Activated CD4-positive, alpha-beta T cell treated with anti-CD3 and anti-CD28 coated beads, Interleukin-2, amount 10 ng/mL, durations not matched to agents 24 days and 14 days (primary cell): ENCODE measurements at regions not wholly inside any gene's neighbourhood (a gene's known extent, or its start where the extent isn't known, plus 50 kb on each side); places are given as distances from the start of the nearest gene placed in this dataset.

Experiments
- DNase-seq: peaks from one replicate; pipeline ENCODE4 v3.0.0; 2022
- H3K27ac Mint-ChIP-seq: one replicate; pipeline ENCODE4 v1.8.0; 2022; ENCODE audit warnings: mild to moderate bottlenecking, mixed read lengths
- H3K27me3 Mint-ChIP-seq: one replicate; pipeline ENCODE4 v1.8.0; 2022; ENCODE audit warnings: mixed read lengths
- H3K36me3 Mint-ChIP-seq: one replicate; pipeline ENCODE4 v1.8.0; 2022; ENCODE audit warnings: low read depth, mild to moderate bottlenecking, mixed read lengths
- H3K4me1 Mint-ChIP-seq: one replicate; pipeline ENCODE4 v1.8.0; 2021; ENCODE audit warnings: mixed read lengths
- H3K4me3 Mint-ChIP-seq: one replicate; pipeline ENCODE4 v1.8.0; 2022; ENCODE audit warnings: mild to moderate bottlenecking, moderate library complexity, mixed read lengths
- H3K9me3 Mint-ChIP-seq: one replicate; pipeline ENCODE4 v1.8.0; 2021; ENCODE audit warnings: mixed read lengths
- intact Hi-C: fragments of 100-400 bp; cut with micrococcal nuclease; formaldehyde crosslinking; loops from one replicate; pipeline ENCODE4 v1.15.1; 2023

DNA sequence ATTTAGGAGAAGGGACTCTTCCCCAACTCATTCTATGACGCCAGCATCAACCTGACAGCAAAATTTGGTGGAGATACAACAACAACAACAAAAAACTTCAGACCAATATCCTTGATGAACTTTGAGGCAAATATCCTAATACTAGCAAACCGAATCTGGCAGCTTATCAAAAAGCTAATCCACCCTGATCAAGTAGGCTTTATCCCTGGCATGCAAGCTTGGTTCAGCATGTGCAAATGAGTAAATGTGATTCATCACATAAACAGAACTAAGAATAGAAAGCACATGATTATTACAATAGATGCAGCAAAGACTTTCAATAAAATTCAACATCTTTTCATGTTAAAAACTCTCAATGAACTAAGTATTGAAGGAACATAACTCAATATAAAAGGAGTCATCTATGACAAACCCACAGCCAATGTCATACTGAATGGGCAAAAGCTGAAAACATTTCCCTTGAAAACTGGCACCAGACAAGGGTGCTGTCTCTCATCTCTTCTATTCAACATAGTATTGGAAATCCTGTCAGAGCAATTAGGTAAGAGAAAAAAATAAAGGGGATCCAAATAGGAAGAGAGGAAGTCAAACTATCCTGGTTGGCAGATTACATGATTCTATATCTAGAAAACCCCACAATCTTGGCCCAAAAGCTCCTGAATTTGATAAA lies 233.3 kb downstream of the CCDC59 start:
- DNase-seq, result no peak
- Mint-ChIP-seq H3K4me1 (no peaks in the 10 kb centered on the region), H3K27me3 (no peaks in the 10 kb centered on the region), H3K4me3 (no peak overlapping the region), H3K27ac (no peak overlapping the region), H3K9me3 (no peaks in the 10 kb centered on the region), H3K36me3 (no peaks in the 10 kb centered on the region)
- intact Hi-C loops, result no loop called here

DNA sequence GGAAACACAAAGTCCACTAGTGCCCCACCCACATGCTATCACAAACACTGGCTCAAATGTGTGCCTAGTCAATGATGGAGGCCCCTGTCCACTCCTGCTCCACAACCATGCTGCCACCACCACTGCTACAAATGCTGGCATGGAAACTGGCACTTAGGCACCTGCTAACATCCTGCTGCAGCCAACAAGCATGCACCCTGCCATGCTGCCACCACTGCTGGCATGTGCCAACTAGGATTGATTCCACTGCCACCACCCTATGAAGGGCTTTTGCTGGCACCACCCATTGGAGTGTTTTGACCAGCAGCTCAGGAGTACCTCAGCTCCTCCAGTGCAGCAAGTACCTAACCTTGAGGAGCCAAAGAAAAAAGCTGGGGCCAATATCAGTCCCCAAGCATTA lies 236.6 kb downstream of the CCDC59 start:
- Mint-ChIP-seq H3K27me3 (no peaks in the 10 kb centered on the region), H3K4me3 (no peak overlapping the region), H3K4me1 (no peaks in the 10 kb centered on the region), H3K9me3 (no peaks in the 10 kb centered on the region), H3K36me3 (no peaks in the 10 kb centered on the region), H3K27ac (no peak overlapping the region)
- DNase-seq, result no peak
- intact Hi-C loops, result no loop called here

DNA sequence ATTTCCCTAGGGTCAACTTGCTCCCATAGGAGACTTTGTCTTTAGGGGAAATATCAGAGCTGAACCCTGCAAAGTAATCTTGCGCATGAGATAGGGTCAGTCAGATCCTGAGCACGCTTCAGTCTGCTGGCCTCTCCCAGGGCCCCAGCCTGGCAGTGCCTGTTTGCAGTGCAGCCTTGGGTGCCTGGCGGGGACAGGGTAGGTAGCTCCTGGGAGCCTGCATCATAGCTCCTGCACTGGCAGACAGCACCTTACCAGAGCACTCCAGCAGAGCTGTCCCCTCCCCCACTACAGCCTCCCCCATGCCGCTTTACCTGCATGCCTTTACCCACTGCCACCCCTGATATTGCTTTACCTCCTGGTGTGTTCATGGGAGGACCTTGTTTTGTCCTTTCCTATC lies 237.3 kb downstream of the CCDC59 start:
- no peak overlapping the region for H3K4me3 Mint-ChIP-seq
- no peaks in the 10 kb centered on the region for H3K9me3 Mint-ChIP-seq

DNA sequence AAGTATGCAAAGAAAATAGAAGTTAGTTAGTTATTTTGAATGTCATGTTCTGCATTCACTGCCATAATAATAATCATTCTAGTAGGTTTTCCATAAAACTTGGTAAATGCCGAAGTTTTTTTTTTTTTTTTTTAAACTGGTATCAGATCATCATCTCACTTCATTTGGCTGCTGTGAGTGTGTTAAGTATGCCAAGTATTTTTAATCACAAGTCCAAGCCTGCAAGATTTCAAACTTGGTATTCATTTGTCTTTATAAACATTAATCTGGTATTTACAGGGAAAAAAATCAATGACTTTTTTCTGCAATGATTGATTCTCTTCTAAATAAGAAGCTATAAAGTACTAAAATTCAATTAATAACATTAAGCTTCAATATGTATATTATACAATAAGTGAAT lies 248.9 kb downstream of the CCDC59 start:
- no peak overlapping the region for H3K27ac Mint-ChIP-seq
- H3K4me1 Mint-ChIP-seq, result no peaks in the 10 kb centered on the region
- intact Hi-C loops, result no loop called here
- no peaks in the 10 kb centered on the region for H3K9me3 Mint-ChIP-seq
- no peaks in the 10 kb centered on the region for H3K27me3 Mint-ChIP-seq
- no peak overlapping the region for H3K4me3 Mint-ChIP-seq
- no peaks in the 10 kb centered on the region for H3K36me3 Mint-ChIP-seq
- no peak for DNase-seq

More for the DNA sequence above, 237.3 kb downstream of the CCDC59 start:
- no peak for DNase-seq
- H3K36me3 Mint-ChIP-seq, result no peaks in the 10 kb centered on the region
- H3K4me1 Mint-ChIP-seq, result no peaks in the 10 kb centered on the region
- H3K27ac Mint-ChIP-seq, result no peak overlapping the region
- no peaks in the 10 kb centered on the region for H3K27me3 Mint-ChIP-seq
- intact Hi-C loops, result no loop called here

DNA sequence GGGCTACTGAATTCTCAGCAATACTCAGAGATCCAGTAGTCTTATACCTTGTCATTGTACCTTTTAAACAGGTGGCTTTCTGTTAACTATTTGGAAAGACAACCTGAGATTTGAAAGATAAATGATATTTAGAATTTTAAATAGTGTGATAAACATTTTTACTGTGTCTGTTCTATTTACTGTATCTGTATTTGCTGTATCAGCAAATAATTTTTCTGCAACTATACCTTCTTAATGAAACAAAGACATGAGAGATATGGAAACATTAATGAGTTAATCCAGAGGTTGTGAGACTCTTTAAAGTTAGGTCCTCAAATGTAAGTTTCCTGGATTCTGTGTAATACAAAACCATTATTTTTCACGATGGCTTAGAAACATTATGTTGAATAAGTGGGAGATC lies 249.6 kb downstream of the CCDC59 start:
- no peaks in the 10 kb centered on the region for H3K36me3 Mint-ChIP-seq
- no peaks in the 10 kb centered on the region for H3K9me3 Mint-ChIP-seq
- H3K27me3 Mint-ChIP-seq, result no peaks in the 10 kb centered on the region
- no peaks in the 10 kb centered on the region for H3K4me1 Mint-ChIP-seq
- H3K4me3 Mint-ChIP-seq, result no peak overlapping the region
- no peak overlapping the region for H3K27ac Mint-ChIP-seq
- intact Hi-C loops, result no loop called here
- no peak for DNase-seq

DNA sequence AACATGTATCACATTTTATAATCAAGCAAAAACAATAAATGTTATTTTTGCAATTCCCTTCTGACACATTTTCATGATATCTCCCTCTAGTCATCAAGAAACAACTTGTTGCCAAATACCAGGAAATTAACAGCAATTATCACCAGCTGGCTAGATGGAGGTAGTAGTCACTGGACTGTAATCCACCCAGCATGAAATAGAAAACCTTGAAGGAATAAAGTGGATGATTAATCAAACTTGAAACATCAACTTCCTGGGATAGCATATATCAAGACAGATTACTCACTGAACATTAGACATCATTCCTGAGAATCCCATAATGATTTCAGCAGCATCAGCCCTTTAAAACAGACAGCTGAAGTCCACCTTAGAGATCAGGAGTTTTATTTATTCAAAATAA lies 259.0 kb downstream of the CCDC59 start:
- no peak for DNase-seq
- H3K27me3 Mint-ChIP-seq, result no peaks in the 10 kb centered on the region

DNA sequence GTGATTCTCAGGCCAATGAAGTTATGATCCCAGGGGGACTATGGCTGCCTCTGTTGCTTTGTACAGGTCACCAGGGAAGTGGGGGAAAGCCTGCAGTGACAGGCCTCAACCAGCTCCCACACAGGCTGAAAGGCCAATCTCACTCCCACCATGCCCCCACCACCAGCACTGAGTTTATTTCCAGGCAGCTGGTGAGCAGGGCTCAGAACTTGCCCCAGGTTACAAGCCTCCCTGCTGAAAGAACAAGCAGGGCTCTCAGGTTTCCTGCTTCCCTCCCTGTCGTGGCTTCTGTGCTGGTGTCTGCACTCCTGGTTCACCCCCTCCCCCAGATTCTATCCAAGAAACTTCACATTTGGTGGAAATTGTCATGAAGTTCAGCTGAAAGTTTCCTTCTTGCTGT lies 260.3 kb downstream of the CCDC59 start:
- DNase-seq, result no peak
- intact Hi-C loops, result no loop called here
- Mint-ChIP-seq H3K9me3 (no peaks in the 10 kb centered on the region), H3K27me3 (no peaks in the 10 kb centered on the region), H3K36me3 (no peaks in the 10 kb centered on the region), H3K27ac (no peak overlapping the region), H3K4me1 (no peaks in the 10 kb centered on the region), H3K4me3 (no peak overlapping the region)

More for the DNA sequence above, 259.0 kb downstream of the CCDC59 start:
- Mint-ChIP-seq H3K27ac (no peak overlapping the region), H3K4me1 (no peaks in the 10 kb centered on the region), H3K4me3 (no peak overlapping the region), H3K36me3 (no peaks in the 10 kb centered on the region), H3K9me3 (no peaks in the 10 kb centered on the region)
- intact Hi-C loops, result no loop called here

DNA sequence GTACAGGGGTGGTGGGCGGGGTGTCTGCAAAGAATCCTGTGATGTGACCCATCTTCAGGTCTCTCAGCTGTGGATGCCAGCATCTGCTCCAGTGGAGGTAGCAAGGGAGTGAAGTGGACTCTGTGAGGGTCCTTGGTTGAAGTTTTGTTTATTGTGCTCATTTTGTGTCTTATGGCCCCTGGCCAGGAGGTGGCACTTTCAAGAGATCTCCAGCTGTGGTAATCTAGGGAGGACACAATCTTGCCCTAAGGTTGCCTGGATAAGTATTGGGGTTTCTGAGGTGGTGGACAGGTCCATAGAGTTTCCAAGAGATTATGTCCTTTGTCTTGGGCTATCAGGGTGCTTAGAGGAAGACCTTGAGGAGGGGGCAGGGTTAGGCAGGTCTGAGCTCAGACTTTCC lies 260.7 kb downstream of the CCDC59 start:
- Mint-ChIP-seq H3K9me3 (no peaks in the 10 kb centered on the region), H3K4me1 (no peaks in the 10 kb centered on the region), H3K4me3 (no peak overlapping the region), H3K36me3 (no peaks in the 10 kb centered on the region), H3K27me3 (no peaks in the 10 kb centered on the region), H3K27ac (no peak overlapping the region)
- DNase-seq, result no peak
- intact Hi-C loops, result no loop called here

DNA sequence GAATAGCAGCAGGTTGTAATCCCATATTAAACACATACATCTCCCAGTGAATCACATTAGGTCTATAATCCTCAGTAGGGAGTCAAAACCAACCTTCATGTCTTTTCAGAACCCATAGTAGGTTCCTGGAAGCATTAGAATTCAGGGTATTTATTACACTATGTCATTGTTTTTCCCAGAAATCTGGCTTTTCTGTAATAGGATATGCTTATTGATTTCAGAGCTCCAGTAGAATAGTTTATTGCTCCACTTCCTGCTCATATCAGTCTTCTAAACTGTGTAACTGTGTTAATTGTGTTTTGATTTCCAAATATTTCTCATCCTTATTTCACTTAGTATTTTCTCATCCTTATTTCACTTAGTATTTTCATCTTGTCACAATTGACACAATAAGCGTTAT lies 268.0 kb downstream of the CCDC59 start:
- H3K27me3 Mint-ChIP-seq, result no peaks in the 10 kb centered on the region
- no peaks in the 10 kb centered on the region for H3K4me1 Mint-ChIP-seq
- no peaks in the 10 kb centered on the region for H3K9me3 Mint-ChIP-seq
- no peak for DNase-seq
- no peak overlapping the region for H3K4me3 Mint-ChIP-seq
- H3K27ac Mint-ChIP-seq, result no peak overlapping the region
- no peaks in the 10 kb centered on the region for H3K36me3 Mint-ChIP-seq
- intact Hi-C loops, result no loop called here

DNA sequence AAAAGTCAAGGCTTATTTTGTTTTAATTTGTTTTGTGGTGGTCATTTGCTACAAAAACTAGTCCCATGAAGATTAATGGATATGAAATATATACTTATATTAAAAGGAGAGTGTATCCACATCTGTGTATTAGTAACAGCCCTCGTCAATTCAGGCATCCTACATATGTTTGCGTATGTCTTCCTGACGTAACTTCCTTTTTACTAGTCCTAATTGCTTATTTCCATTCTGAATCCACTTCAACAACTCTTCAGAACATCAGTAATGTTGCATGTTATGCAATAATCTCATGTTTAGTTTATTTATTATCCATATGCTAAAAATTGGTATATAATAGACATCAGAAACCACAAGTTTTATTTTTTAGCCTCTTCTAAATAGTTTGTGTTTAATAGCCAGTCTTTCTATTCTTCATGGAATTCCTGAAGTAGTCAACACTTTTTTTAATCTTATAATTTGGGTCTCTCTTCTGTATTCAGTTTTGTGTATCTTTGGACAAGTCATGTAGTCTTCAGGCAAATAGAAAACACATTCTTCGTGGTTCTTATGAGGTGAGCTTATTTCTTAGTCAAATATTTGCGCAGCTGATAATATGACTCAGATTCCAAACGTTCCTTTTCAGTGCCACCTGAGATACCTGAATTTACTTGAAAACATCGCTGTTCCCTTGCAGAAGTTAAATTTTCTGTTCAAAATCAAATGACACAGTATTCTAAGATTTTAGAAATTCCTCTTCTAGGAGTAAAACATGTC lies 268.6 kb downstream of the CCDC59 start:
- intact Hi-C loops, result no loop called here
- DNase-seq, result no peak
- Mint-ChIP-seq H3K27me3 (no peaks in the 10 kb centered on the region), H3K4me3 (no peak overlapping the region), H3K36me3 (no peaks in the 10 kb centered on the region), H3K9me3 (no peaks in the 10 kb centered on the region), H3K27ac (no peak overlapping the region), H3K4me1 (no peaks in the 10 kb centered on the region)

DNA sequence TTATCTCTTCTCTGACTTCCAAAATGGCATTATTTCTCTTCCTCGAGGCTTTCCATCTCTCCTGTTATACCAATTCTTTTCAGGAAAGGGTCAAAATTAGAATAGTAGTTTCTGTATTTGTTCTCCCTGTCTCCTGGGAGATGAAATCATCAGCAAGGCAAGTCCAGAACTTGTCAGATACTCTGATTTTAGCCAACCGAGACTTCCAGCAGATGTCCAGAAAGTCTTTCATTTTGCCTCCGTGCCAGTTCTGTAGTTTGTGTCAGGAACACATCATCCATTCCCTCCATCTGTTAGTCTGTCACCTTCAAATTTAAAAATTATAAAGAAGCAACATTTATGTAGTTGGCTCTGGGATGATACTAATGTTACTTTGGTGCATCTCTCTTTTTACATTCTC lies 275.7 kb downstream of the CCDC59 start:
- intact Hi-C loops, result no loop called here
- Mint-ChIP-seq H3K4me3 (no peak overlapping the region), H3K27me3 (no peaks in the 10 kb centered on the region), H3K36me3 (no peaks in the 10 kb centered on the region), H3K4me1 (no peaks in the 10 kb centered on the region), H3K9me3 (no peaks in the 10 kb centered on the region), H3K27ac (no peak overlapping the region)
- DNase-seq, result no peak

DNA sequence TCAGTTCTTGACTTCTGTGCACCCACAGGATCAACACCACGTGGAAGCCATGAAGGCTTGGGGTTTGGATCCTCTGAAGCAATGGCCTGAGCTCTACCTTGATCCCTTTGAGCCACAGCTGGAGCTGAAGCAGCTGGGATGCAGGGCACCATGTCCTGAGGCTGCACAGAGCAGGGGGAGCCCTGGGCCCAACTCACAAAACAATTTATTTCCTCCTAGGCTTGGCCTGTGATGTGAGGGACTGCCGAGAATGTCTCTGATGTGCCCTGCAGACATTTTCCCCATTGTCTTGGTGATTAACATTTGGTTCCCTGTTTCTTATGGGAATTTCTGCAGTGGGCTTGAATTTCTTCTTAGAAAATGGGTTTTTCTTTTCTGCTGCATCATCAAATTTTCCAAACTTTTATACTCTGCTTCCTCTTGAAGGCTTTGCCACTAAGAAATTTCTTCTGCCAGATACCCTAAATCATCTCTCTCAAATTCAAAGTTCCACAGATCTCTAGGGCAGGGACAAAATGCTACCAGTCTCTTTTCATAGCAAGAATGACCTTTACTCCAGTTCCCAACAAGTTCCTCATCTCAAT lies 288.2 kb downstream of the CCDC59 start:
- no peak overlapping the region for H3K4me3 Mint-ChIP-seq
- no peak overlapping the region for H3K27ac Mint-ChIP-seq
- no peak for DNase-seq
- no peaks in the 10 kb centered on the region for H3K4me1 Mint-ChIP-seq
- H3K36me3 Mint-ChIP-seq, result no peaks in the 10 kb centered on the region
- no peaks in the 10 kb centered on the region for H3K9me3 Mint-ChIP-seq
- intact Hi-C loops, result no loop called here
- no peaks in the 10 kb centered on the region for H3K27me3 Mint-ChIP-seq

DNA sequence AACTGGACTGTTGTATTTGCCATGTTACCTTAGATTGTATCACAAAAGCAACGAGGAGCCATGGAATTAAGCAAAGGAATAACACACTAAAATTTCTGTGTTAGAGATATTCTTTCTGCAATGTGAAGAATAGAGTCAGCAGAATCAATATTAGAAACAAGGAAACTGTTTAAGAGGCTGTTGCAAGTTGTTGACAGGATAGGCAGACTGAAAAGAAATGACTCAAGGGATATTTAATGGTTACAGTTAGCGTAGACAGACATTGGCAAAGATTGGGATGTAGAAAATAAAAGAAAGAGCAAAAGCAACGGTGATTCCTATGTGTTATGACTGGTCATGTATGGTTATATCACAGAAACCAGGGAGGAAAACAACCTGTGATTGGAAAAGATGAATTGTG lies 299.0 kb upstream of the PPFIA2 start:
- no peak for DNase-seq
- Mint-ChIP-seq H3K9me3 (no peaks in the 10 kb centered on the region), H3K27ac (no peak overlapping the region), H3K4me1 (no peaks in the 10 kb centered on the region), H3K27me3 (no peaks in the 10 kb centered on the region), H3K4me3 (no peak overlapping the region), H3K36me3 (no peaks in the 10 kb centered on the region)
- intact Hi-C loops, result no loop called here

DNA sequence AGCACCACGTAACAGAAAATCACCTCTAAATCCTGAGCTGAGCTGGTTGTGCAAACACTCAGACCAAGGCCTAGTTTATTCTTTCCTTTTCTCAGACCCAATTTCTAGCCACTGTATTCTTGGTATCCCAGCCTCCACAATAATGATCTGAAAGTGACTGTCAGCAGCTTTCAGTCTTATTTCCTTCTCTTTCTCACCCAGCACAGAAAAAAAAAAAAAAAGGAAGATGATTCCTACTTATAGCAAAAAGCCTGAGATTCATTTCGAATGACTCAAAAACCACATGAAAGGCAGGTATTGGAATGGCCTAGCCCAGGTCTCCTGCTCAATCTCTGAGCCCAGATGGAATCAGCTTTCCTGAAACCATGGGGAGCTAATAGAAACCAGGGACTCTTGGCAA lies 298.6 kb upstream of the PPFIA2 start:
- H3K36me3 Mint-ChIP-seq, result no peaks in the 10 kb centered on the region
- no peak for DNase-seq
- H3K27me3 Mint-ChIP-seq, result no peaks in the 10 kb centered on the region
- intact Hi-C loops, result no loop called here
- H3K9me3 Mint-ChIP-seq, result no peaks in the 10 kb centered on the region
- no peak overlapping the region for H3K4me3 Mint-ChIP-seq
- no peaks in the 10 kb centered on the region for H3K4me1 Mint-ChIP-seq
- H3K27ac Mint-ChIP-seq, result no peak overlapping the region
